Neural cell (in vitro differentiated cells): ENCODE measurements at regions not wholly inside any gene's neighbourhood (a gene's known extent, or its start where the extent isn't known, plus 50 kb on each side); places are given as distances from the start of the nearest gene placed in this dataset.

Experiments used
- CTCF ChIP-seq: fragments of 450-650 bp; IDR thresholded peaks from 2 replicates; pipeline ENCODE4 v1.5.1; 2014; ENCODE audit warnings: antibody characterized with exemption, mild to moderate bottlenecking, moderate library complexity; ENCODE audit not compliant: poor library complexity, severe bottlenecking
- EP300 ChIP-seq: fragments of 450-650 bp; conservative IDR thresholded peaks from 2 replicates; pipeline ENCODE4 v1.6.1; 2014; ENCODE audit warnings: antibody characterized with exemption, mild to moderate bottlenecking, moderate library complexity; ENCODE audit not compliant: poor library complexity, severe bottlenecking
- EZH2 ChIP-seq: fragments of 200-600, 300-800 bp; shearing (Covaris generic), sonication (generic); IDR thresholded peaks from 2 replicates; pipeline ENCODE4 v1.6.1; 2014; ENCODE audit warnings: antibody characterized with exemption, low read length, borderline replicate concordance, mild to moderate bottlenecking; ENCODE audit not compliant: insufficient read depth, poor library complexity, severe bottlenecking
- MXI1 ChIP-seq: fragments of 450-650 bp; conservative IDR thresholded peaks from 2 replicates; pipeline ENCODE4 v1.6.1; 2014; ENCODE audit warnings: antibody characterized with exemption, mild to moderate bottlenecking; ENCODE audit not compliant: poor library complexity, severe bottlenecking
- POLR2AphosphoS5 ChIP-seq: IDR thresholded peaks from 2 replicates; pipeline ENCODE4 v1.6.1; 2012
- RAD21 ChIP-seq: fragments of 450-650 bp; conservative IDR thresholded peaks from 2 replicates; pipeline ENCODE4 v1.6.1; 2014; ENCODE audit warnings: antibody characterized with exemption, mild to moderate bottlenecking, moderate library complexity
- REST ChIP-seq: IDR thresholded peaks from 2 replicates; pipeline ENCODE4 v1.6.1; 2012; ENCODE audit warnings: borderline replicate concordance
- SMC3 ChIP-seq: fragments of 450-650 bp; conservative IDR thresholded peaks from 2 replicates; pipeline ENCODE4 v1.6.1; 2014; ENCODE audit warnings: antibody characterized with exemption, mild to moderate bottlenecking, moderate library complexity; ENCODE audit not compliant: poor library complexity
- TAF1 ChIP-seq: IDR thresholded peaks from 2 replicates; pipeline ENCODE4 v1.6.1; 2012; ENCODE audit warnings: low read depth

GRCh38 chr15:93150910-93151881, 62.2 kb upstream of the RGMA start:
- TF ChIP-seq CTCF (no peak), EP300 (no peak), RAD21 (no peak), MXI1 (no peak), REST (no peak), EZH2 (no peak), TAF1 (no peak), POLR2AphosphoS5 (no peak), SMC3 (no peak)
